ENCODE measurements at regions not wholly inside any gene's neighbourhood (a gene's known extent, or its start where the extent isn't known, plus 50 kb on each side); places are given as distances from the start of the nearest gene placed in this dataset.

GRCh38 chr11:30778596-30778995 lies 192.4 kb upstream of the MPPED2 start:
- no peak overlapping the region for H4K91ac ChIP-seq (ENCODE audit: insufficient read depth, low read depth, low read length)
- H3K79me1 ChIP-seq (ENCODE audit: low read depth in 1 of 2, low read length in 2 of 2) = no peaks in the 10 kb centered on the region
- ChIA-PET CTCF (no interaction called here), POLR2A (ENCODE audit: unreplicated experiment) (no interaction called here)
- H2BK5ac ChIP-seq (ENCODE audit: low read depth, low read length, poor library complexity, severe bottlenecking) = no peak overlapping the region
- no peak overlapping the region for H3K14ac ChIP-seq (replicated peaks; ENCODE audit: low read depth, low read length)
- H3K4me2 ChIP-seq (ENCODE audit: low read depth, low read length) = no peak overlapping the region
- no peaks in the 10 kb centered on the region for H3K27me3 ChIP-seq (ENCODE audit: control insufficient read depth, insufficient read depth, low read length)
- H3K9me3 ChIP-seq (ENCODE audit: control insufficient read depth, insufficient read depth, low read length) = no peaks in the 10 kb centered on the region
- no peak overlapping the region for H3K4me3 ChIP-seq (ENCODE audit: insufficient read depth, low read depth, low read length)
- H2BK15ac ChIP-seq (ENCODE audit: low read depth, low read length) = no peak overlapping the region
- no peak overlapping the region for H2AFZ ChIP-seq (replicated peaks; ENCODE audit: low read length, poor library complexity)
- no peak overlapping the region for H3K23ac ChIP-seq (ENCODE audit: low read depth, low read length)
- H4K8ac ChIP-seq (ENCODE audit: low read depth in 2 of 2, low read length in 2 of 2) = no peak overlapping the region
- no peaks in the 10 kb centered on the region for H3K9me1 ChIP-seq (ENCODE audit: insufficient read depth, low read length)
- no peak overlapping the region for H3K27ac ChIP-seq (ENCODE audit: insufficient read depth, low read length)
- no peak overlapping the region for H2BK120ac ChIP-seq (ENCODE audit: low read depth, low read length)
- no peaks in the 10 kb centered on the region for H3K4me1 ChIP-seq (ENCODE audit: control insufficient read depth, insufficient read depth, low read length)
- no peaks in the 10 kb centered on the region for H4K20me1 ChIP-seq (ENCODE audit: insufficient read depth, low read length)
- no TSS peak for BruUV-seq (replicated peaks)
- no CpG with 5 or more reads among the region's 1 CpG for WGBS, 2 experiments (ENCODE audit: extremely low coverage in 2 of 2, insufficient read length in 1 of 2)
- H2BK20ac ChIP-seq (ENCODE audit: low read depth, low read length) = no peak overlapping the region
- H3K4ac ChIP-seq (ENCODE audit: low read depth, low read length) = no peak overlapping the region
- intact Hi-C loops (cut with micrococcal nuclease) (no loop called here), dilution Hi-C loops (cut with HindIII; ENCODE audit: low sequenced_read_pairs, unreplicated experiment) (no loop called here), in situ Hi-C loops (cut with MboI; ENCODE audit: low sequenced_read_pairs) (no loop called here)
- DNase-seq = no peak
- no peak overlapping the region for H3K56ac ChIP-seq (ENCODE audit: extremely low read depth, insufficient read depth, low read length)
- TF ChIP-seq RAD21 (IDR thresholded peaks at IDR 0.05; ENCODE audit: low read length) = no peak
- TF ChIP-seq CEBPB (IDR thresholded peaks at IDR 0.05; ENCODE audit: low read depth, low read length) = no peak
- no peak for TF ChIP-seq MAFK (IDR thresholded peaks at IDR 0.05; ENCODE audit: low read depth, low read length)
- no peak for TF ChIP-seq CHD1 (IDR thresholded peaks at IDR 0.05; ENCODE audit: low read depth, low read length)
- TF ChIP-seq USF2 (IDR thresholded peaks at IDR 0.05; ENCODE audit: low read depth, low read length) = no peak
- H4K5ac ChIP-seq (ENCODE audit: low read depth, low read length) = no peak overlapping the region
- no peaks in the 10 kb centered on the region for H3K36me3 ChIP-seq (ENCODE audit: control insufficient read depth, insufficient read depth, low read length)
- H2AK9ac ChIP-seq (replicated peaks; ENCODE audit: low read depth, low read length, poor library complexity) = no peak overlapping the region
- no peak overlapping the region for H3K9ac ChIP-seq (ENCODE audit: low read depth, low read length)
- no peak overlapping the region for H2AK5ac ChIP-seq (ENCODE audit: low read depth, low read length)
- H3K18ac ChIP-seq (ENCODE audit: low read depth, low read length) = no peak overlapping the region
- ATAC-seq (ENCODE audit: low read depth) = no peak
